ENCODE measurements at regions not wholly inside any gene's neighbourhood (a gene's known extent, or its start where the extent isn't known, plus 50 kb on each side); places are given as distances from the start of the nearest gene placed in this dataset.

- CTCF ChIA-PET, result no interaction called here
- Mint-ChIP-seq H3K4me1 (ENCODE audit: low read depth, unreplicated experiment) (peaks cover 10% of the 10 kb centered on the region), H3K9me3 (ENCODE audit: low read depth, unreplicated experiment) (no peaks in the 10 kb centered on the region), H3K27ac (ENCODE audit: unreplicated experiment) (no peak overlapping the region), H3K4me3 (ENCODE audit: low read depth, unreplicated experiment) (no peak overlapping the region), H3K27me3 (ENCODE audit: unreplicated experiment) (no peaks in the 10 kb centered on the region), H3K36me3 (ENCODE audit: insufficient read depth, unreplicated experiment) (no peaks in the 10 kb centered on the region)
- BruUV-seq (replicated peaks), result no TSS peak
- DNase-seq, result no peak
- TF ChIP-seq CTCF (IDR thresholded peaks at IDR 0.05; ENCODE audit: unreplicated experiment), result no peak
- intact Hi-C loops (cut with micrococcal nuclease; ENCODE audit: unreplicated experiment), result no loop called here
These were observed 424.5 kb downstream of the ENC1 start for GRCh38 chr5:74216012-74216411.

- Mint-ChIP-seq H3K4me3 (ENCODE audit: low read depth, unreplicated experiment) (no peak overlapping the region), H3K36me3 (ENCODE audit: insufficient read depth, unreplicated experiment) (no peaks in the 10 kb centered on the region), H3K9me3 (ENCODE audit: low read depth, unreplicated experiment) (no peaks in the 10 kb centered on the region), H3K4me1 (ENCODE audit: low read depth, unreplicated experiment) (peaks cover 5% of the 10 kb centered on the region), H3K27ac (ENCODE audit: unreplicated experiment) (no peak overlapping the region), H3K27me3 (ENCODE audit: unreplicated experiment) (no peaks in the 10 kb centered on the region)
- TF ChIP-seq CTCF (IDR thresholded peaks at IDR 0.05; ENCODE audit: unreplicated experiment), result no peak
- intact Hi-C loops (cut with micrococcal nuclease; ENCODE audit: unreplicated experiment), result no loop called here
- no TSS peak for BruUV-seq (replicated peaks)
- DNase-seq, result peak; percentile 48
- CTCF ChIA-PET, result interaction anchor here (0.6 to 1.1 kb wide), 6 partner anchors 9 to 429 kb away, joined by 3 to 4 read pairs (median 4); partner anchors contain the start of gene ENC1
These were observed 428.2 kb downstream of the ENC1 start for GRCh38 chr5:74212336-74212735.

DNA sequence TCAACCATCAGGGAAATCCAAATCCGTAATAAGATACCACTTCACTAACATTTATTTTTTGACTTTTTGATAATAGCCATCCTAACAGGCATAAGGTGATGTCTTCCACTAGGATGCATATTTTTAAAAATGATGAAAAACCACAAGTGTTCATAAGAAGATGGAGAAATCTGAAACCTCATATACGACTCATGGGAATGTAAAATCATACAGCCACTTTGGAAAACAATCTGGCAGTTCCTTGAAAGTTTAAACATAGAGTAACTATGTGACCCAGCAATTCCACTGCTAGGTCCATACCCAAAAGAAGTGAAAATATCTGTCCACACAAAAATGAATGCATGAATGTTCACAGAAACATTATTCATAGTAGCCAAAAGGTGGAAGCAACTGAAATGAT is 431.0 kb downstream of the ENC1 start:
- Mint-ChIP-seq H3K27ac (ENCODE audit: unreplicated experiment) (no peak overlapping the region), H3K36me3 (ENCODE audit: insufficient read depth, unreplicated experiment) (no peaks in the 10 kb centered on the region)

DNA sequence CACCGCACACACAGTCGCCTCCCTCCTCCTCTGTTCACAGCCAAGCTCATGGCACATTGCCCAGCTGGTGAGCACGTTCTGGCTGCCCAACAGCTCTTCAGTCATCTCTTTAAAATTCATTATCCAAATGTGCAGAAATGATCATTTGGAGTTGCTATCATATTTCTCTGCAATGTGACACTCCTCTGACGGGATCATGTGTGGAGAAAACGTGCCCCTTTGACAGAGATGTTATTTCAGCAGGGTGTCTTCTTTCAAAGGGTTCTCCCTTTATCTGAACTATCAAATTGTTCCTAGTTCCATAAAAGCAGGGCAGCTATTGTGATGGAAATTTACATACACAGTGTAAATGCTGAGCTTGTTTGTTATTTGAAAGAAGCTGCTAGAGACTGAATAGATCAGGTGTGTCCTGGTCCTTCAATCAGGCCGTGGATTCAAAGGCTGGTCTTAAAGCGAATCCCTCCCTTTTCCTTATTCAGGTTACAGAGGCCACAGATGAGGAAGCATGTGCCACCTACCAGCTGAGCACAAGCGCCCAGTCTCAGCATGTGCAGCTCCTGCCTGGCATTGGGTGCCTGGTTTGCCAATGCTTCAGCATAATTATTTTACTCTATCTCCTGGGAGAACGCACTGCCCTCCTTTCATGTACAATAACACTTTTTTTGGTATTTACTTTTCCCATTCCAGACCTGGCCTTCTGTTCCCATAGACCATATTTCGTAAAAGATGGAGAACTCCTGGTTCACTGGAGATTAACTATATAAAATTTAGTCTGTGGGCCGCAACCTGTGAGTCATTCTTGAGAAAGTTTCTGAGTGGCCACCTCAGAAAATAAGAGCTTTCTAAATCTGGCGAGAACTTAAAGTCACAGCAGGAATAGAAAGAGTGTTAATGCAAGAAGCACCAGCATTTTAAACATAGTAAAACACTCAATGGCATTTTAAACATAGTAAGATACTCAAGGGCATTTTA is 433.7 kb downstream of the ENC1 start:
- DNase-seq, result peak; percentile 60
- H3K4me3 Mint-ChIP-seq (ENCODE audit: low read depth, unreplicated experiment), result no peak overlapping the region
- no TSS peak for BruUV-seq (replicated peaks)
- peaks cover 22% of the 10 kb centered on the region for H3K4me1 Mint-ChIP-seq (ENCODE audit: low read depth, unreplicated experiment)
- no peaks in the 10 kb centered on the region for H3K27me3 Mint-ChIP-seq (ENCODE audit: unreplicated experiment)
- intact Hi-C loops (cut with micrococcal nuclease; ENCODE audit: unreplicated experiment), result no loop called here
- CTCF ChIA-PET, result interaction anchor here (0.6 to 1.5 kb wide), 4 partner anchors 171 to 430 kb away, joined by 3 to 4 read pairs (median 4); no protein-coding TSS in a partner anchor
- no peak for TF ChIP-seq CTCF (IDR thresholded peaks at IDR 0.05; ENCODE audit: unreplicated experiment)
- no peaks in the 10 kb centered on the region for H3K9me3 Mint-ChIP-seq (ENCODE audit: low read depth, unreplicated experiment)
- no peaks in the 10 kb centered on the region for H3K36me3 Mint-ChIP-seq (ENCODE audit: insufficient read depth, unreplicated experiment)
- H3K27ac Mint-ChIP-seq (ENCODE audit: unreplicated experiment), result no peak overlapping the region

More for the DNA sequence above, 431.0 kb downstream of the ENC1 start:
- no peak for DNase-seq
- H3K9me3 Mint-ChIP-seq (ENCODE audit: low read depth, unreplicated experiment), result no peaks in the 10 kb centered on the region
- no peak overlapping the region for H3K4me3 Mint-ChIP-seq (ENCODE audit: low read depth, unreplicated experiment)
- CTCF ChIA-PET, result no interaction called here
- no TSS peak for BruUV-seq (replicated peaks)
- peaks cover 16% of the 10 kb centered on the region for H3K4me1 Mint-ChIP-seq (ENCODE audit: low read depth, unreplicated experiment)
- no peaks in the 10 kb centered on the region for H3K27me3 Mint-ChIP-seq (ENCODE audit: unreplicated experiment)
- no peak for TF ChIP-seq CTCF (IDR thresholded peaks at IDR 0.05; ENCODE audit: unreplicated experiment)
- intact Hi-C loops (cut with micrococcal nuclease; ENCODE audit: unreplicated experiment), result no loop called here

Data from Calu3 (cell line).